ENCODE measurements at regions not wholly inside any gene's neighbourhood (a gene's known extent, or its start where the extent isn't known, plus 50 kb on each side); places are given as distances from the start of the nearest gene placed in this dataset.

DNA sequence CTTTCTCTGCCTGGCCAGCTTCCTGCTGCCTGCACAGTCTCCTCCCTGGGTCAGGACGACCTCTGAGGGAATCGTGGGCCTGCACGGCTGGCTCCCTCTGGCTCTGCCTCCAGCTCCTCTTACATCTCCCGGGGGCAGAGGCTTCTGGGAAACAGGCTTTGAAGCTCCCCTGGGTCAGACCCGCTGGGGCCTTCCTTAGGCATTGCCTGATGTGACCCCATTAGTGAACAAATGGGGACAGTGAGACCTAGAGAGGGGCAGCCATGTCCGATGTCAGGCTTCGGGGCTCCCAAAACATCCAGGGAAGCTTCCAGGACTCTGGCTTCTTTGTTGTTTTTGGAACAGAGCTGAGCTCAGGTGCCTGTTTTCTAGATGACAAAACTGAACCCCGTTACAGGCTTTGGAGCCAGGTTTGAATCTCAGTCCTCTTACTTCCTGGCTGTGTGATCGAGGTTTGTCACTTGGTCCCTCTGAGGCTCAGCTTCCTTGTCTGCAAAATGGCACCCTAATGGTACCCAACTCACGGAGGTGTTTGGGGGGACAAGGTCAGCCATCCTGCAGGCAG is 94.3 kb downstream of the CEBPB start:
- H3K9me2 ChIP-seq (ENCODE audit: low read depth, low read length): no peaks in the 10 kb centered on the region
- no peak overlapping the region for H3K9ac ChIP-seq (ENCODE audit: low read length)
- no peak overlapping the region for H2AFZ ChIP-seq (ENCODE audit: low read length)
- H3K36me3 ChIP-seq (ENCODE audit: insufficient read depth, low read length): no peaks in the 10 kb centered on the region
- H3K79me2 ChIP-seq (ENCODE audit: insufficient read depth, low read length): no peaks in the 10 kb centered on the region
- 0 out of 2 replicates have a peak overlapping the region, but pooled peaks have one; percentile 12 for H3K4me2 ChIP-seq (ENCODE audit: low read length)
- no peaks in the 10 kb centered on the region for H3K9me3 ChIP-seq (ENCODE audit: low read length)
- no peaks in the 10 kb centered on the region for H3K27me3 ChIP-seq (ENCODE audit: insufficient read depth, low read length)
- H3K4me1 ChIP-seq (ENCODE audit: insufficient read depth, low read length, severe bottlenecking): peaks cover 22% of the 10 kb centered on the region
- no peak overlapping the region for H3K4me3 ChIP-seq (ENCODE audit: low read depth, low read length, poor library complexity, severe bottlenecking)
- no peak overlapping the region for H3K27ac ChIP-seq (ENCODE audit: low read depth, low read length, poor library complexity, severe bottlenecking)
- no peaks in the 10 kb centered on the region for H4K20me1 ChIP-seq (ENCODE audit: insufficient read depth, low read length)
- no peaks in the 10 kb centered on the region for H3F3A ChIP-seq (ENCODE audit: insufficient read depth, low read length)
- no peak for TF ChIP-seq CTCF (IDR thresholded peaks at IDR 0.05; ENCODE audit: low read length)
- TF ChIP-seq EZH2 (IDR thresholded peaks at IDR 0.05; ENCODE audit: borderline replicate concordance, low read length): no peak

DNA sequence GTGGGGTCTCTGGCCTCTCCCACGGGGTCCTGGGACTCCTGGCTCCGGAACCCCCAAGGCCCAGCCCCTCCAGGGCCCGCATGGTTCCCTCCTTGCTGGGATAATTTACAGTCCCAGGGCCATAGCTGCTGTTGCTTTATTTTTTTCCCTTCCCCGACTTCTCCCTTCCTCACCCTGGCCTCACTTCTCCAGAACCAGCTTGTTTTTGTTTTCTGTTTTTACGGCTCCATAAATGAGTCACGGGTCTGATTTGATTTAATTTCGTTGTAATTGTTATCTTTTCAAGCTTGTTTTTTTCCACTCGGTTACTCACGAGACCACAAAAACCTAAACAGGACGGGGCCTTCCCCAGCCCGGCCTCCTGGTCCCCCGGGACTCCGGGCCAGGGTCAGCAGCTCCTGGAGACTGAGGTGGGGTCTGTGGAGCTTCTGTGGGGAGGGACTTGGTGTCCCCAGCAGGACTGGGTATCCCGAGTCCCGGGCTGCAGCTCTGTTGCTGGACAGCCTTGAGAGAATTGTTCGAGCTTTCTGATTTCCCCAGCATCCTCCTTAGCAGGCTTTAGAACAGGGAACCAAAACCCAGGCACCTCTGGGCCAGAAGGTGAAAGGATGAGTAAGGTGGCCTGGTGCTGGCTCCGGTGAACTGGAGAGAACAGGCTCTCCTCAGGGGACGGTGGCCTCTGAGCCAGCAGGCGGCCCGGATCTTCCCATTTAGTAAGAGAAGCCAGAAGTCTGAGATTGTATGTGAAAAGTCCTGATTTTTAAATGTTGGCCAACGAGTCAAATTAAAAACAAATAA is 94.9 kb downstream of the CEBPB start:
- H3K4me1 ChIP-seq (ENCODE audit: insufficient read depth, low read length, severe bottlenecking): peaks cover 22% of the 10 kb centered on the region
- H3K79me2 ChIP-seq (ENCODE audit: insufficient read depth, low read length): no peaks in the 10 kb centered on the region
- TF ChIP-seq CTCF (IDR thresholded peaks at IDR 0.05; ENCODE audit: low read length) (no peak), EZH2 (IDR thresholded peaks at IDR 0.05; ENCODE audit: borderline replicate concordance, low read length) (no peak)
- H3K9me3 ChIP-seq (ENCODE audit: low read length): no peaks in the 10 kb centered on the region
- H2AFZ ChIP-seq (ENCODE audit: low read length): no peak overlapping the region
- no peaks in the 10 kb centered on the region for H3K27me3 ChIP-seq (ENCODE audit: insufficient read depth, low read length)
- H3F3A ChIP-seq (ENCODE audit: insufficient read depth, low read length): no peaks in the 10 kb centered on the region
- H3K9me2 ChIP-seq (ENCODE audit: low read depth, low read length): no peaks in the 10 kb centered on the region
- H3K4me2 ChIP-seq (ENCODE audit: low read length): peak overlapping the region; percentile 12; the same call in 1 of the 2 replicates
- peak overlapping the region; percentile 20 for H3K27ac ChIP-seq (ENCODE audit: low read depth, low read length, poor library complexity, severe bottlenecking)
- no peak overlapping the region for H3K9ac ChIP-seq (ENCODE audit: low read length)
- no peaks in the 10 kb centered on the region for H4K20me1 ChIP-seq (ENCODE audit: insufficient read depth, low read length)
- H3K36me3 ChIP-seq (ENCODE audit: insufficient read depth, low read length): no peaks in the 10 kb centered on the region
- no peak overlapping the region for H3K4me3 ChIP-seq (ENCODE audit: low read depth, low read length, poor library complexity, severe bottlenecking)

- Histone ChIP-seq H2AFZ (ENCODE audit: low read length) (no peak overlapping the region), H3K9ac (ENCODE audit: low read length) (no peak overlapping the region), H3K9me3 (ENCODE audit: low read length) (no peaks in the 10 kb centered on the region), H3K4me1 (ENCODE audit: insufficient read depth, low read length, severe bottlenecking) (peaks cover 22% of the 10 kb centered on the region), H3K36me3 (ENCODE audit: insufficient read depth, low read length) (no peaks in the 10 kb centered on the region), H3K27me3 (ENCODE audit: insufficient read depth, low read length) (no peaks in the 10 kb centered on the region), H3K79me2 (ENCODE audit: insufficient read depth, low read length) (no peaks in the 10 kb centered on the region), H3K9me2 (ENCODE audit: low read depth, low read length) (no peaks in the 10 kb centered on the region), H3K4me3 (ENCODE audit: low read depth, low read length, poor library complexity, severe bottlenecking) (peak overlapping the region; percentile 3), H4K20me1 (ENCODE audit: insufficient read depth, low read length) (no peaks in the 10 kb centered on the region), H3K4me2 (ENCODE audit: low read length) (peak overlapping the region; percentile 36; the same call in 1 of the 2 replicates), H3F3A (ENCODE audit: insufficient read depth, low read length) (no peaks in the 10 kb centered on the region), H3K27ac (ENCODE audit: low read depth, low read length, poor library complexity, severe bottlenecking) (no peak overlapping the region)
- TF ChIP-seq EZH2 (IDR thresholded peaks at IDR 0.05; ENCODE audit: borderline replicate concordance, low read length) (no peak), CTCF (IDR thresholded peaks at IDR 0.05; ENCODE audit: low read length) (no peak)
Observed at GRCh38 chr20:50286174-50286511, 95.5 kb downstream of the CEBPB start.
